NCI-H446 (cell line): ENCODE measurements at regions not wholly inside any gene's neighbourhood (a gene's known extent, or its start where the extent isn't known, plus 50 kb on each side); places are given as distances from the start of the nearest gene placed in this dataset.

Source experiments
- DNase-seq, 2 experiments: peaks; one replicate each; lab custom pipeline; 2025; lab: John Stamatoyannopoulos, UW

DNA sequence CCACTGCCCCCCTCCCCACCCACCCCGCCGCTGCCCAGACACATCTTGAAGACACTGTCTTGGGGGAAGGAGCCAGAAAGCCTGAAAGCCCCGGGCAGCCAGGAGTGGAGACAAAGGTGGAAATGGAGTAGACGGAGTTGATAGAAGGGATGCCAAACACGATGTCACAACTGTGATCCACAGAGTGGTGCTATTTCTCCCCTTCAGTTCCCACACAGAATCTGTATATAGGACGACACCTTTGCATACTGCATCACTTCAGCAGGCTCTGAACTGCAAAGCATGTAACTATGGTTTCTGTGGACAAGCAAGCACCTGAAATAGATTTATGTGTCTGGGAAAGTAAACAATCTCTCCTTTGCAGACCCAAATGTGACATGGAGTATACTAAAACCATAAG lies 56.4 kb upstream of the F13A1 start:
- no peak for DNase-seq

- DNase-seq: no peak
Observed at GRCh38 chr6:6377621-6378020, 57.2 kb upstream of the F13A1 start.

- no peak for DNase-seq
Observed at GRCh38 chr6:6379573-6379972, 59.1 kb upstream of the F13A1 start.

DNA sequence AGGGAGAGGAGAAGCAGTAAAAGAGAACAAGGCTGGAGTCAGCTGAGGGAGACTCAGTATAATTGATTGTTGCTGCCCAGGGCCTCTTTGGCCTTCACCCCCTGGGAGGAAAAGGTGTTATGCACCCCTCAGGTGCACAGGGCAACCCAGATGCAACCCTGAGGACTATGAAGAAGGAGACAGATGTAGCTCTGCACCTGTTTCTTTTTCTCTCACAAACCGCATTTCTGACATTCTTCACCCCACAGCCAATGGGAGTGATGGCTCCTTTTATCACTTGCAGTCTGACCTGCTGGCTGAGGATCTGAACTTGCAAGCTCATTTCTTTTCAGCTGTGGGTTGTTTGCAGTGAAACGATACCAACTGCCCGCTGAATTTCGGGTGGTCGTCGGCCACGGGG lies 64.1 kb upstream of the F13A1 start:
- no peak for DNase-seq

DNA sequence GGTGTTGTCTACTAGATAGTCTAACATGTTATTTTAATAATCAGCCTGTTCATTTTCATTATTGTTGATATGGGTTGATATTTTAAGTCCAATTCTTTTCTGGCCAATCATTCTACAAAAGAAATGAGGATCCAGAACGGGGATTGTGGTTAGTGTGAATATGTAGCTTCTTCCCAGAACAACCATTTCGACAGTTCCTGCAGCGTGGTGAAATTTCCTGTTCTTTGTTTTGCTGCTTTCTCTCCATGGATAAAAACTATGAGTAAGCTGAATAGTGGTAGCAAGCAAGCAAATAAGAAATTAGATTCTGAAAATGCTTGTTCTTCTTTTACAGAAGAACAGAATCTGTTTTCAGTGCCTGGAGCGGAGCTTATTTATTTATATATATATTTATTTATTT lies 65.5 kb upstream of the F13A1 start:
- no peak for DNase-seq

- no peak for DNase-seq
Observed at GRCh38 chr6:6390849-6391602, 70.6 kb upstream of the F13A1 start.

DNA sequence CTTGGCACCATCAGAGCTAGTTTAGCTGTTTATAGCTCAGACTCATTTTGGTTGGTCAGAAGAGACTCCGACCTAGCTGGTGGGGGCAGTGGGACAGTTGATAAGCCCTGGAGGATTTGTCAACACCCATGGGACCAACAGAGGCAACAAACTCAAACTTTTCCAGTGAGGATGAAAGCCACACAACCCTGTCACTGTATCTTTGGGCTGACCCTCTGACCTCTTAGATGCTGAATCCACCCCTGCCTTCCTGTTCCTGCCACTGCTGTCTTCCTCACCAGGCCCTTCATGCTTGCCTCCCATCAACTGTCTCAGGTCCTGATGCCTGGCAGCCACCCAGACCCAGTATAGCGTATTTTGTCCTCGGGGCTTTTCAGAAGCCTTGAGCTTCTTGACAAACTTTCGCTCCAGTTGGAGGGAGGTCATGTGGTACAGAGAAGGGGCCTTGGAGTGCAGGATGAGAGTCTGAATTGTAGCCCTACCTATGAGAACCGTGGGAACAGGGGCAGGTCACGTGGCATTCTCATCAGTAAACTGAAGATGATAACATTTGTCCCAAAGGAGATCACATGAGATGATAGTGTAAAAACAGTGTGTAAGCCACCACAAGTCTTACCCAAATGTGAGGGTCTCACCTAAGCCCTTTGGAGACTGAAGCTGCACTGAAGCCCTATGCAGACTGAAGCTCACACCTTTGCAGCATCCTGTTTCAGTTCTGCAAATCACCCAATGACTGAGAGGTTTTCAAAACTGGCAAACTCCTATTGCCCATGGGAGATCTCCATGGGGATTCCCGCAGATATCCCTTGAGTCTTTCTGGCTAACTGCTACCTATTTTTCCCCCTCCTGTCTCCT lies 72.0 kb upstream of the F13A1 start:
- no peak for DNase-seq

DNA sequence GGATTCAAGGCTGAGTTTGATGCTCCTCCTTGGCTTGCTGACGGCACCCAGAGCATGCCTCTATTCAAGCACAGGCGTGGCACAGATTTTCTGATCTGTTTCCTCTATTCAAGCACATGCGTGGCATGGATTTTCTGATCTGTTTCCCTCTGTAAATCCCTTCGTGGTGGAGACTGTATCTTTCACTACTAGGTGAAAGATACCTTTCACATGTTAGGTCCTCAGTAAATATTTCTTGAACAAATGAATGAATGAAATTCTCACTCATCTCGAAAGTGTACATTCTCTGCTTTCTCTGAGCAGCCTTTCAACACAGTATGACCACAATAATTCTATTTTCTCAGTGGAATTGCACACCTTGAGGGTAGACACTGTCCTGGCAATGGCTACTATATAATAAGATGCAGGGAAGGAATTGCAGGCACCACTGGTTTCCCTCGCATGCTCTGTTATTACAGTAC lies 72.6 kb upstream of the F13A1 start:
- no peak for DNase-seq

DNA sequence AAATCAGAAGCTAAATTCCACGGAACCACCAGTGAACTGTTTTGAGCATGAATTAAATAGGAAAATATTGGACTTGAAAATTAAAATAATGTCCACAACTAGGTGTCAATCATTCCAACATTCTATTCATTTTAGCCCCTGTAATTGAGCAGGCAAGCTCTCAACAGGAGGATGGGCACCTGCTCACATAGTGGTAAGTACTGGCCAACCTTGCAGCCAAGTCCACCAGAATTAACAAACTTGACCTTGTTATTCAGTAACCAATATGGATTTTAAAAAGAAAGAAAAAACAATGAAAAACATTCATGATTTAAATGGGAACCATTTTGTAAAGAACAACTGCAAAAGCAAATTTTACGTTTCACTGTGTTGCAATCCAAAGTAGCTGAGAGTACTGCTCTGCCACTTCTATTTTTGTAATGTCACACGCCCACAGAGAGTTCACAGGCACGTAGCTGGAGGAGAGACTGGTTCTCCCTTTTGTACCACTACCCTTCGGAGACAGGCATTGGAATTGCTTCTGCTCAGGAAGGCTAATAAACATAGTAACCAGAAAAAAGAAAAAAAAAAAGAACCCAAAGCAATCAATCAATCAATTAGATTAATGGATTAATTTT lies 75.2 kb upstream of the F13A1 start:
- no peak for DNase-seq

DNA sequence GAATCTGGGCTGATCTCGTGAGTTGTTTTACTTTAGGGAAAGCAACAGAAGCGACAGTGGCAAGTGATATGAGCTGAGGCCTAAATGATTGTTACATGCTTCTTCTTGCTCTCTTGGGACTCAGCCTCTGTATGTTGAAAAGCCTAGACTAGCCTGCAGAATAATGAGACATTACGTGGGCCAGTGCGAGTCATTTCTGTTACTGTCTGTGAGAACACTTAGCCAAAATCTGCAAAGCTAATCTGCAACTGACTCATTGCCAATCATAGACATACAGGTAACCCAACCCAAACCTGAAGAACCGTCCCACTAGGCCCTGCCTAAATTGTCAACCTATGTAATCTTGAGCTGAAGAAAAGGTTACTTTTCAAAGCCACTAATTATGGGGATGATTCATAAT lies 77.4 kb upstream of the F13A1 start:
- DNase-seq: no peak

- no peak for DNase-seq
Observed at GRCh38 chr6:6399568-6399967, 79.1 kb upstream of the F13A1 start.

DNA sequence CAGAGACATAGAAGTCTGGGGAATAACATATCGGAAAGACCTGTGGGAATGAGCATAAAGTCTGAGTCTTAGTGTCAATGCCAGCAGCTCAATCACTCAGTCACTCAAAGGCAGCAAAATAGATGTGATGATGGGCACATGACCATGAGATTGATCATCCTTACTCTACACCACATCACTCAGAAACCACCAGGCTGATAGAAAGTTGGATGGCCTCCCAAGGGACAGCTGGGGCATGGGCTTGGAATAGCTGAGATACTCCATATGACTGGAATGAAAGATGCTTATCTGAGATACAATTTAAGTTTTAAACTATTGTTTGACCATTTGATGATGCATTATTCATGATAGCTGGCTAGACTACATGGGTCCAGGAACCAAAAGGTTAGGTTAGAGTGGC lies 80.9 kb upstream of the F13A1 start:
- DNase-seq: no peak

GRCh38 chr6:6402006-6402405 lies 81.5 kb upstream of the F13A1 start:
- DNase-seq: no peak

DNA sequence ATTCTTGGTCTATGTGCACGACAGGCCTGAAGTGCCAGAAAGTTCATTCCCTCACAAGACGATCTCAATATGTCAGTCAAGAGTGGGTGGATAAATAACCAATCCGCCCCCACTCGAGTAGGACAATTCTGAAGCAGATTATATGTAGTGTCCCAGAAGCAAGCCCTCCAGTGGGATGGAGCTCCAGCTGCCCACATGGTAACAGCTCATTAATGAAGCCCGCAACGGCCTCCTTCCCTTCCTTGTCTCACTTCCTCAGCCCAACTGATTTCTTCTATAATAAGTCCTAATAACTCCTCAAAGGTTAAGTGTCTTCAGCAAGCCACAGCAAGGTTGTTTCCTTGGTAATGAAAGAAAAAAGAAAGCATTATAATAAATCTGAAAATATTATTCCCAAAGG lies 82.1 kb upstream of the F13A1 start:
- no peak for DNase-seq

DNA sequence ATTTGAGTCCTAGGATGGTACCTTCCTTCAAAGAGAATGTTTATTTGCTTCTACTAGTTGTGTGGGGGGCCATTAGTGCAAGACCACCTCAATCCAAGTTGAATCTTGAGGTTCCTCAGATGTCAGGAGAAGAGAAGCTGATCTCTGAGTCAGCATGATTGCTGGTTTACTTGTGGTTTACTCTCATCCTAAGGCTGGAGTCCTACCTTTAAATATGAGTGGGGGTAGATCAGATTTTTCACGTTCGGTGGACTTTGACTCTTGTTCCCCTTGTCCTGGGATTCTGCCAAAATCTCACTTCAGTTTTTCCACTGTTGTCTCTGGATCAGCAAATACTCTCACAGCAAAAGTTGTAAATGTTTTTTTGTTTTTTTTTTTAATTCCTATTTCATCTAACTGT lies 84.6 kb upstream of the F13A1 start:
- DNase-seq: no peak

DNA sequence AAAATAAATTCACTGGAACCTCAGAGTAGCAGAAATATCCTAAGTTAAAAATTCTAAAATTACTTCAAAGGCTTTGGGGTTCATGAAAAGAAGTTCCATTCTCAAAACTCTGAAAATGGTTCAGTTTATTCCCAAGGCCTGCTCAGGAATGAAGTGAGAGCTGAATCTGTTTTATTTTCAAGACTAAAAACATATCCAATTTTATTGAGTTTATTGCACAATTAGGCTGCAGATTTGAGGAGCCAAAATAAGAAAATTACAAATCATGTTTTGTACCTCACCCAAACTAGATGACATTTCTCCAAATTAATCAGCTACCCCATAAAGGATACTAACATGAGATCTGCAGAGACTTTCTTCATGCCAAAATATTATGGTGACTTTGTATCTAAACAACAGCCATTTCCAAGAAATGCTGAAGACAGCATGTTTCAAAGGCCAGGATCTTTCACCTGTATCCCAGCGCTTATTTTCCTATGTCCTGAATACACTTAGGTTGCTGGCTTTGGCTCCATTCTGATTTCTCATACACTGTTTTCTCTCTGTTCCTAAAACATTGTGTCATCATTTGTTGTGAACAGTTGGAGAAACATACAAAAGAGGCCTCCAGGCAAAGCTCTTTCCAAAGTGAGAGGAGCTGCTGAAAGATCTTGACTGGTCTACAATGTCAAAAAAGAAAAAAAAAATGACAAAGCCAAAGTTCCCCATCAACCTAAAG lies 85.7 kb upstream of the F13A1 start:
- DNase-seq: no peak

DNA sequence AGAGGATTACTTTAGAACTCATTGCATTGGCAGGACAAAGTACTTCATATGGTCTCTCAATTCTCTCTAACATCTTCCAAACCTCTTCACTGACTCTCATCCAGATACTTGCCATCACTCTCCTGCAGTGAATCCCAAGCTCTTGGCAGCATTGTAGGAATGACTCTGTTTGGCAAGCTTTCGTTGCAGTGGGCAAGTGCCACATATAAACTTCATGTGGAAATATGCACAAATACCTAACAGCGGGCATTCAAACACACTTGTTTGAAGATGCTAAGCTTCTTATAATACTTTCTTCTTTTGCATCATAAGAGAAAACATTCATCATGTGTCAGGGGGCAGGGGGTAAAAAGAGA lies 86.2 kb upstream of the F13A1 start:
- no peak for DNase-seq

- no peak for DNase-seq
Observed at GRCh38 chr6:6407071-6407741, 86.7 kb upstream of the F13A1 start.

GRCh38 chr6:6409397-6410030 lies 89.1 kb upstream of the F13A1 start:
- no peak for DNase-seq

GRCh38 chr6:6411115-6411514 lies 90.7 kb upstream of the F13A1 start:
- no peak for DNase-seq

GRCh38 chr6:6412221-6412620 lies 91.8 kb upstream of the F13A1 start:
- DNase-seq: no peak
